Fibroblast of mammary gland (primary cell): ENCODE measurements at regions not wholly inside any gene's neighbourhood (a gene's known extent, or its start where the extent isn't known, plus 50 kb on each side); places are given as distances from the start of the nearest gene placed in this dataset.

Experiments
- DNase-seq: peaks from one replicate; pipeline ENCODE4 v3.0.0-alpha.2; 2010; ENCODE audit warnings: low read depth
- H3K4me3 ChIP-seq: 2 replicates; pipeline ENCODE4 v1.5.1; 2011; ENCODE audit warnings: low read depth, mild to moderate bottlenecking, low read length, moderate library complexity; ENCODE audit not compliant: control insufficient read depth
- TF ChIP-seq, protein P1 (sequence below): conservative IDR thresholded peaks from 2 replicates; pipeline ENCODE4 v1.5.1; 2011; ENCODE audit warnings: low read depth, low read length, inconsistent platforms; ENCODE audit not compliant: control insufficient read depth, insufficient read depth

DNA sequence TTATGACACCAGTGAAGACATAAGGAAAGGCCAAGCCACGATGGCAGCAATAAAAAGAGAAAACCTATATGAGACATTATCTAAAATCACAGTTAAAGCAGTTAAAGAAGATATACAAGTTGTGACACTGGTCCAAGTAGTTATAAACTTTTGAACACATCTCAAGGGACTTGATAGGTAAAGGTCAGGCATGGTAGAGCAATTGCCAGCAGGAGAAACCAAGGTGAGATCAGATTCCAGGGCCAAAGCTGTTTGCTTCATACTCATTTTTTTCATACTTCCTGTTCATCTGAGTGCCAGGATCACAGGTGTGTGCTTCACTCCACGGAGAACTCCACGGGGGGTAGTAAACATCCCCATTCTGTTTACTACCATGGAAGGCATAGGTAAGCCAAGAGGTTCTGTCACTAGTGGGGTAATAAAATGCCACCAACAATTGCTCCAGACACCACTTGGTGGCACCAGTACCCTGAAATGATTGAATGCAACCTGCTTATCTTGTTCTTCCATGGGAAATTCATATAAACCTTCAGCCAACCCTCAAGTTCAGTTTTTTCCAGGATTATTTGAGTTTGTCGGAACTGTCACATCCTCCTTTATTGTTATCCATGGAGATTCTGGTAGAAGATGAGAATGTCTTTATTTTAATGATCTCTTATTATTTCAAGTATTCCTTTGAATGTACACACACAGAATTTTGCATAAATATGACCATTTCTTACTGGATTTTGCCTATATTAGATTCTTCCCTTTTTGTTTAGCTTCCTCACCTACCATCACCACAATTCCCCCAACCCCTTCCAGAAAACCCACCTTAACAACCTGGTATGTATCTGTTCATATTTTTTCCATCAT lies 59.2 kb upstream of the TSPAN8 start:
- peak; percentile 43 for DNase-seq
- no peak overlapping the region for H3K4me3 ChIP-seq
- TF ChIP-seq, protein P1, sequence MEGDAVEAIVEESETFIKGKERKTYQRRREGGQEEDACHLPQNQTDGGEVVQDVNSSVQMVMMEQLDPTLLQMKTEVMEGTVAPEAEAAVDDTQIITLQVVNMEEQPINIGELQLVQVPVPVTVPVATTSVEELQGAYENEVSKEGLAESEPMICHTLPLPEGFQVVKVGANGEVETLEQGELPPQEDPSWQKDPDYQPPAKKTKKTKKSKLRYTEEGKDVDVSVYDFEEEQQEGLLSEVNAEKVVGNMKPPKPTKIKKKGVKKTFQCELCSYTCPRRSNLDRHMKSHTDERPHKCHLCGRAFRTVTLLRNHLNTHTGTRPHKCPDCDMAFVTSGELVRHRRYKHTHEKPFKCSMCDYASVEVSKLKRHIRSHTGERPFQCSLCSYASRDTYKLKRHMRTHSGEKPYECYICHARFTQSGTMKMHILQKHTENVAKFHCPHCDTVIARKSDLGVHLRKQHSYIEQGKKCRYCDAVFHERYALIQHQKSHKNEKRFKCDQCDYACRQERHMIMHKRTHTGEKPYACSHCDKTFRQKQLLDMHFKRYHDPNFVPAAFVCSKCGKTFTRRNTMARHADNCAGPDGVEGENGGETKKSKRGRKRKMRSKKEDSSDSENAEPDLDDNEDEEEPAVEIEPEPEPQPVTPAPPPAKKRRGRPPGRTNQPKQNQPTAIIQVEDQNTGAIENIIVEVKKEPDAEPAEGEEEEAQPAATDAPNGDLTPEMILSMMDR: peak; percentile 50

DNA sequence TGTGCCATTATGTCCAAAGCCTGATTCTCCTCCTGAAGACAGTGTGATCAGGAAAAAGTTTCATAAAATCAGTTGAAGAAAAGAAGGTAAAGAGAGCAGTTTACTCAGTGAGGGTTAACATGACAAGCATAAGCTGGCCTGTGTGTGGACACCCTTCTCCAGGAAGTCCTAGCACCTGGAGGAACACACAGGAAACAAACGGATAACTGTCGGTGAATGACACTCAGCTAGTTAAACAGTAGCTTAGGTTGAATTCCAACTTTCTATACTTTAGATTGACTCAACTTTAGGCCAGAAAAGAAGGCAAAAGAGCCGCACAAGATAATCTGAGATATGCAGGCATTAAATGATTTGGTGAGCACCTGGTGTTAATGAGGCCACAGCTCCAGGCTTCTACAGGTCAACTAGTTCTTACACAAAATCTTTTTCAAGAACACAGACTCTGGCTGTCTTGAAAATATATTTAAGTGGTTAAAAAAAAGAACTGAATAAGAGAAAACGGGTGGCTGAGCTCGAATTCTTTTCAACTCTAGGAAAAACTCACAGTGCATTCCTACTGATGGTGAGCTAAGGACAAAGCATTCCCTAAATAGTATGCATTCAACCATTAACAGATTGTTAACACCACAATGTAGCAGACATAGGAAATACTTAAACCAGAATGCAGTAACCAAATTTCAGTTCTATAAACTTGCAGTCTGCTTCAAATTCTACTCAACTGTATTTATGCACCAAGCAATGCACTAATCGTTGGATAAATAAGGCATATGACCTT lies 56.9 kb upstream of the TSPAN8 start:
- DNase-seq: no peak
- H3K4me3 ChIP-seq: no peak overlapping the region
- TF ChIP-seq, protein P1: no peak

DNA sequence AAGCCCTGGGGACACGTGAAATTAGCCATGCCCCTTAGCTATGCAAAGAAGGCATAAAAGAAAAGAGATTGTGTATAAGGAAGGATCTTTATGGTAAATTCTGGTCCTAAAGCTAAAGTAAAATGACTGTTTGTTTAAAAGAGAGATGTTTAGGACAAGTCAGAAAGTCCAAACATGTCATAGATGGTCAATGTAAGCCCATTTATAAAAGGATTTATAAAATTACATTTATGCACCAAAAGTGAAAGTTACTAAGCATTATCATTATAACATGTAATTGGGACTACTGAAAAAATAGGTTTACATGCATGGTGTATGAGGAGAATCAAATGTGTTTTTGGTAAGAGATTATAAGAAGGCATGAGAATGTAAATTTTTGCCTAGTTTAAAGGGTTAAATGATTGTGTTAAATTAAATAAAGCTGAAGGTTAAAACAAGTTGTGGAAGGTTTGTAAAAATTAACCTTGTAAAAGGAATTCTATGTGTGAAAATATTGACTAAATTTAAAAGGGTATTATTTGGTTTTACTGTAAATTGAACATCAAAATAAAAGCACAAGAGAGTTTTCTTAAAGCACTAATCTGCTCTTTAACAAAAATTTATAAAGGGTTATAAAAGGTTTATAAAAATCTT lies 50.4 kb upstream of the TSPAN8 start:
- no peak overlapping the region for H3K4me3 ChIP-seq
- TF ChIP-seq, protein P1: no peak
- DNase-seq: peak; percentile 28
